Muscle of arm (tissue), 1 donor: ENCODE measurements at regions not wholly inside any gene's neighbourhood (a gene's known extent, or its start where the extent isn't known, plus 50 kb on each side); places are given as distances from the start of the nearest gene placed in this dataset.
"Not testable (repeated sequence)": the region's sequence is repeated elsewhere in the genome, so short reads cannot be mapped to it uniquely, and the experiment has no call there.

ENCODE experiments used
- DNase-seq: peaks from one replicate; pipeline ENCODE4 v3.0.0-alpha.2; 2013

DNA sequence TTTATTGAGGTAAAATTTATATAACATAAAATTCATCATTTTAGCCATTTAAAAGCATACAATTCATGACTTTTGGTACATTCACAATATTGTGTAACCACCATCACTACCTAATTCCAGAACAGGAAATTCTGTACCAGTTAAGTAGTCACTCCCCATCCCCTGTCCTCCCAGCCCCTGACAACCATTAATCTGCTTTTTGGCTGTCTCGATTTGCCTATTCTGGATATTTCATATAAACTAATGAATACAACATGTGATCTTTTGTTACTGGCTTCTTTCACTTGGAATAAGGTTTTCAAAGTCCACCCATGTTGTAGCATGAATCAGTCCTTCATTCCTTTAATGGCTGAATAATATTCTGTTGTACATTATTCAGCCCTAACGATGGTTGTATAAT is 115.6 kb upstream of the KLF14 start:
- no peak for DNase-seq

DNA sequence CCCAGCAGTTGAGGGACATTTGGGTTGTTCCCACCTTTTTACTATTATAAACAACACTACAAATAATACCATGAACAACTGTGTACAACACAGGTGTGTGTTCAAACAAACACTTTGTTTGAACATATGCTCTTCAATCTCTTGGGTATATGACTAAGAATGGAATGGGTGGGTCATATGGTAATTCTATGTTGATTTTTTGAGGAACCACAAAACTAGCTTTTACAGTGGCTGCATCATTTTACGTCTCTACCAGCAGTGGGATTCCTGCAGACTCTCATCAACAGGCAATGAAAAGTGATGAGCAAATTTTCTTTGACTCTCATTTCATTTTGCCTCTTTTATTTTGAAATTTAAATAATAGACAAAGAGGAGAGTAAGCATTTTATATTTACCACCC is 116.9 kb upstream of the KLF14 start:
- DNase-seq, result no peak

GRCh38 chr7:130852867-130853266 is 118.9 kb upstream of the KLF14 start:
- DNase-seq, result no peak

- DNase-seq, result no peak
Observed at GRCh38 chr7:130853503-130854279, 119.7 kb upstream of the KLF14 start.

GRCh38 chr7:130854481-130854880 is 120.5 kb upstream of the KLF14 start:
- no peak for DNase-seq

DNA sequence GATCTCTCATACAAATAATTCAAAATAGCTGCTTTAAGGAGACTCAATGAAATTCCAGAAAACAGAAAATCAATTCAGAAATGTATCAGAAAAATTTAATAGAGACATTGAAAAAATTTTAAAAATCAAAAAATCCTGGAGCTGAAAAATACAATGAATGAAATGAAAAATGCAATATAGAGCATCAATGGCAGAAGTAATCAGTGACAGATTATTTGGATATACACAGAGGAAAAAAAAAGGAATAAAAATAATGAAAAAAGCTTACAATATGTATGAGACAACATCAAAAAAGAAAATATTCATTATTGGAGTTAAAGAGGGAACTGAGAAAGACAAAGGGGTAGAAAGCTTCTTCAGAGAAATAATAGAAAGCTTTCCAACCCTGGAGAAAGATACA is 122.9 kb upstream of the KLF14 start:
- no peak for DNase-seq

GRCh38 chr7:130860832-130861231 is 126.8 kb upstream of the KLF14 start:
- not testable (repeated sequence) for DNase-seq

GRCh38 chr7:130865408-130866236 is 131.6 kb upstream of the KLF14 start:
- no peak for DNase-seq

DNA sequence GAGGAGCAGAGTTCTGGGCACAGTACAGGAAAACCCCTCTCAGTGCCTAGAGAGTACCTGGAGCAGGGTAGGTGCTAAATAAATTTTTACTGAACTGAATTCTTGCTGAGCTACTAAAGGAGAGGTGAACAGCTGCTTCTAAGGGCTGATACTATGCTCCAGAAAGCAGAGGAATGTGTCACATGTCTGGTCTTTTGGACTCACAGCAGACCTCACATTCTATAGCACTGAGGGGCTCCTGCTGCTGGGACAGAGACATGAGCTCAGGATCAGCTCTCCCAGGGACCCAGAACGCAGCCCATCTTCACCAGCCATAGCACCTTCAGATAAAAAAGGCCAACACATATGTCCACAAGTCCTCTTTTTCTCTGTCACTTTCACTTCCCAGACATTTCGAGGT is 133.0 kb upstream of the KLF14 start:
- no peak for DNase-seq

DNA sequence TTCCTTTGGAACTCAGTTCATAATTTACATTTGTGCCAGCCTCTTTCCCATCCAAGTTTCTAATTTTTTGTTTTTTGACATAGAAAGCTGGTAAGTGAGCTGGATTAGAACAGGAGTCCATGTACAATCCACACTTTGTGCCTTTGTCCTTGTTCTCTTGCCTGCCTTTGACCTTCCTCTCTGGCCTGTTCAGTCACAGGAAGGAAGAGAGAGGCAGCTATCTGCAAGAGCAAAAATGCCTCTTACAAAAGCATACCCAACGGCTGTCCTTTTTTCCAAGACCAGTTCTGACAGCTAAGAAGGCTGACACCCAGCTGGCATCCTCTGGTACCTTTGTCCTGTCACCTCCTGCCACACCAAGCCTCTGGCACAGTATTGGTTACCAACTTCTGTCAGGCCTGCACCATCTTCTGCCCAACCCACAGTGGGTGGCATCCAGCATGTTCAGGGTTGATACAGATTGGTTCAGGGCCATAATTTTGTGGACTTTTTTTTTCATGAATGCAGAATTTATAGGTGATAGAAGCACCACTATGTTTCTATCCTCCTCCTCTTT is 133.7 kb upstream of the KLF14 start:
- DNase-seq, result no peak

GRCh38 chr7:130868139-130868538 is 134.1 kb upstream of the KLF14 start:
- DNase-seq, result no peak

DNA sequence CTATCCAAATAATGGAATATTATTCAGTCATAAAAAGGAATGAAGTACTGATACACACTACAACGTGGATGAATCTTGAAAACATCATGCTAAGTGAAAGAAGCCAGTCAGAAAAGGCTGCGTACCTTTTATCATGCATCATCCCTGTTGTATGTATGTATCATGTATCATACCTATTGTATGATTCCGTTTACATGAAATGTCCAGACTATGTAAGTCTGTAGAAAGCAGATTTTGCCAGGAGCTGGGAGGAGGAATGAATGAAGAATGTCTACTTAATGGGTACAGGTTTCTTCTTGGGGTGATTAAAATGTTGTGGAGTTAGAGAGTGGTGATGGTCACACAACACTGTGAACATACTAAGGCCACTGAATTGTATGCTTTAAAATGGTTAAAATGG is 135.9 kb upstream of the KLF14 start:
- no peak for DNase-seq

DNA sequence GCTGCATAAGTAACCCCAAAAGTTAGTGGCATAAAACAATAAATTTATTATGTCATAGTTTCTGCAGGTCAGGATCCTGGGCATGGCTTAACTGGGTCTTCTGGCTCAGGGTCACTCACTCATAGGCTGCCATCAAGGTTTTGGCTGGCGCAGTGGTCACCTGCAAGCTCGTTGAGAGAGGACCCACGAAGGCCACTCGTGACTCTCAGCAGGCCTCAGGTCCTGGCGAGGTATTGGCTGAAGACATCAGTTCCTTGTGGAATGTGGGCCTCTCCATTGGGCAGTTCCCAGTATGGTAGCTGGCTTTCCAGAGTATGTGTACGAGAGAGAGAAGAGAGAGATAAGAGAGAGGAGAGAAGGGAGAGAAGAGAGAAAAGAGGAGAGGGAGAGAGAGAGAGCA is 138.3 kb upstream of the KLF14 start:
- no peak for DNase-seq

GRCh38 chr7:130872756-130873448 is 138.9 kb upstream of the KLF14 start:
- DNase-seq, result no peak

DNA sequence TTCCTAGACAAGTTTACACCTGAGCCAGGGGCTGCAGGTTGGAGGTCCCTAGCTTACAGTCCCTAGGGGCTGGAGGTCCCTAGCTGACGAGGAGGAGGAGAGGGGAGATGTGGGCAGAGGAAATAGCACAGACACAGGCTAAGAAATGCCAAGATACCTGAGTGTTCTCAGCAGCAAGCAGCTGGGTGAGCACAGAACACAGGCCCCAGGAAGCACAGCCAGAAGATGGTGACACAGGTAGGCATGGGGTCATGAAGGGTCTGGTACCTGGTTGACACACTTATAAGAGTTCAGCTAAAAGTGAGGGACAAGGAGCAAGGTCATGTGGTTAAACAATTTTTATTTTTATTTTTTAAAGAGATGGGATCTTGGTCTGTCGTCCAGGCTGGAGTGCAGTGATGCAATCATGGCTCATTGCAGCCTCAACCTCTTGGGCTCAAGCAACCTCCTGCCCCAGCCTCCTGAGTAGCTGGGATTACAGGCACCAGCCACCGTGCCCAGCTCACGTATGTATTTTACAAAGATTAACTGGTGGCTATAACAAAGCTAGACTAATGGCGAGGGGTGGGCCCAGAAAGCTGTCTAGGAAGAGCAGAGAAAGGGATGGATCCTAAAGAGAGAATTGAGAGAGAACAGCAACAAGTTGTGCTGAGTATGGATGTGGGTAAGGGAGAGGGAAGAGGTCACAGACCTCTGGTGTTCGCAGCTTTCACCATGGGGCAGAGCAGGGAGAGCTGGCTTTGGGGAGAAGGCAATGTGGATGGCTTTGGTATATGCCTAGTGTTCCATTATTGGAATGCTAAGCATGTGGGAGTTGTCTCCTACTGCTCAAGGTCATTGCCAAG is 140.3 kb upstream of the KLF14 start:
- DNase-seq, result no peak

GRCh38 chr7:130875265-130875741 is 141.3 kb upstream of the KLF14 start:
- no peak for DNase-seq

- DNase-seq, result no peak
Observed at GRCh38 chr7:130875901-130876300, 141.9 kb upstream of the KLF14 start.

GRCh38 chr7:130877236-130877990 is 143.4 kb upstream of the KLF14 start:
- no peak for DNase-seq

DNA sequence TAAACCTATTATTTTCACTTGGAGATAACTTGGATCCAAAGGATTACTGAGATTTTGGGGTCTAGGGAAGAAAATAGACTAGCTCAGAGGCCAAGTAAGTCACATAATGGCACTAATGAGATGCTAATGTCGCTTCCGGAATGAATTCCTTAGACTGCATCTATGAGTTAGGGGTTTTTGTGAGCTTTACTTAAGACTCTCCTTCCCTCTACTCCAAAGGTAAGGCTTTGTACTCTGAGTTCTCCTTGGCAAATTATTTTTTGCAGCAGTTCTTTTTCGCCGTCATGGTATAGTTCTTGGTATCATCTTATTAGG is 143.9 kb upstream of the KLF14 start:
- no peak for DNase-seq

- DNase-seq, result no peak
Observed at GRCh38 chr7:130878785-130879184, 144.8 kb upstream of the KLF14 start.

GRCh38 chr7:130879191-130879590 is 145.2 kb upstream of the KLF14 start:
- DNase-seq, result no peak
